WTC11 (cell line): ENCODE measurements at regions not wholly inside any gene's neighbourhood (a gene's known extent, or its start where the extent isn't known, plus 50 kb on each side); places are given as distances from the start of the nearest gene placed in this dataset.

ENCODE experiments used
- ATAC-seq: fragments of 200-7000 bp; cut with Tn5 transposase; 2 replicates; pipeline ENCODE4 v1.10.0; 2021; ENCODE audit warnings: mild to moderate bottlenecking, moderate library complexity
- CTCF ChIA-PET: fragments of 300-600 bp; sonication (Branson Sonifier 250); formaldehyde crosslinking; loops from one replicate; lab custom pipeline; 2021; ENCODE audit warnings: antibody characterized with exemption; lab: Charles Lee
- POLR2A ChIA-PET: fragments of 350-600 bp; sonication (Branson Sonifier 250); formaldehyde crosslinking; loops from one replicate; lab custom pipeline; 2021; ENCODE audit warnings: antibody characterized with exemption; lab: Charles Lee
- DNase-seq: peaks from one replicate; pipeline ENCODE4 v3.0.0; 2021; ENCODE audit warnings: low spot score
- H3K27ac Mint-ChIP-seq: 2 replicates; pipeline ENCODE4 v1.8.0; 2021; ENCODE audit warnings: mixed read lengths
- H3K27me3 Mint-ChIP-seq: 2 replicates; pipeline ENCODE4 v1.8.0; 2021; ENCODE audit warnings: low read depth, mild to moderate bottlenecking, moderate library complexity, mixed read lengths
- H3K36me3 Mint-ChIP-seq: 2 replicates; pipeline ENCODE4 v1.8.0; 2021; ENCODE audit warnings: mixed read lengths
- H3K4me1 Mint-ChIP-seq: 2 replicates; pipeline ENCODE4 v1.8.0; 2022; ENCODE audit warnings: mixed read lengths
- H3K4me3 Mint-ChIP-seq: 2 replicates; pipeline ENCODE4 v1.8.0; 2021; ENCODE audit warnings: mild to moderate bottlenecking, moderate library complexity, mixed read lengths
- H3K9me3 Mint-ChIP-seq: 2 replicates; pipeline ENCODE4 v1.8.0; 2021; ENCODE audit warnings: mixed read lengths
- CDX4 ChIP-seq: fragments of 250-450 bp; sonication (Bioruptor Pico); IDR thresholded peaks from 2 replicates; pipeline ENCODE4 v1.9.0; 2021; ENCODE audit warnings: moderate library complexity, mild to moderate bottlenecking, inconsistent platforms, borderline replicate concordance
- ETV6 ChIP-seq: sonication (generic); formaldehyde crosslinking; IDR thresholded peaks from 2 replicates; pipeline ENCODE4 v1.8.1; 2022; ENCODE audit warnings: mild to moderate bottlenecking, missing genetic modification reagents
- FOXJ3 ChIP-seq: sonication (generic); formaldehyde crosslinking; IDR thresholded peaks from 2 replicates; pipeline ENCODE4 v1.9.0; 2021; ENCODE audit warnings: missing genetic modification reagents, mild to moderate bottlenecking, borderline replicate concordance
- FOXK1 ChIP-seq: sonication (generic); formaldehyde crosslinking; IDR thresholded peaks from 2 replicates; pipeline ENCODE4 v1.8.0; 2022; ENCODE audit warnings: mild to moderate bottlenecking, moderate library complexity, missing genetic modification reagents
- GABPB1 ChIP-seq: sonication (generic); formaldehyde crosslinking; IDR thresholded peaks from 2 replicates; pipeline ENCODE4 v1.8.1; 2023; ENCODE audit warnings: mild to moderate bottlenecking, missing genetic modification reagents
- HMGXB4 ChIP-seq: sonication (generic); formaldehyde crosslinking; IDR thresholded peaks from 2 replicates; pipeline ENCODE4 v1.8.1; 2023; ENCODE audit warnings: mild to moderate bottlenecking, moderate library complexity, missing genetic modification reagents
- IRF2 ChIP-seq: sonication (generic); formaldehyde crosslinking; IDR thresholded peaks from 2 replicates; pipeline ENCODE4 v1.8.0; 2022; ENCODE audit warnings: low read depth, missing genetic modification reagents, borderline replicate concordance
- JUN ChIP-seq: sonication (generic); formaldehyde crosslinking; IDR thresholded peaks from 2 replicates; pipeline ENCODE4 v1.8.0; 2023; ENCODE audit warnings: mild to moderate bottlenecking, missing genetic modification reagents
- KAT7 ChIP-seq: sonication (generic); formaldehyde crosslinking; IDR thresholded peaks from 2 replicates; pipeline ENCODE4 v1.8.1; 2023; ENCODE audit warnings: missing genetic modification reagents, mild to moderate bottlenecking, borderline replicate concordance
- NFYB ChIP-seq: sonication (generic); formaldehyde crosslinking; conservative IDR thresholded peaks from 2 replicates; pipeline ENCODE4 v1.8.0; 2022; ENCODE audit warnings: low read depth, missing genetic modification reagents
- NR3C1 ChIP-seq: sonication (generic); formaldehyde crosslinking; conservative IDR thresholded peaks from 2 replicates; pipeline ENCODE4 v1.8.1; 2023; ENCODE audit warnings: low read depth, mild to moderate bottlenecking, missing genetic modification reagents
- PRRX2 ChIP-seq: fragments of 250-450 bp; sonication (Bioruptor Pico); IDR thresholded peaks from 2 replicates; pipeline ENCODE4 v1.8.0; 2021; ENCODE audit warnings: mild to moderate bottlenecking
- RORB ChIP-seq: fragments of 250-450 bp; sonication (Bioruptor Pico); IDR thresholded peaks from 2 replicates; pipeline ENCODE4 v1.9.0; 2021; ENCODE audit warnings: mild to moderate bottlenecking
- SMAD3 ChIP-seq: sonication (generic); formaldehyde crosslinking; IDR thresholded peaks from 2 replicates; pipeline ENCODE4 v1.8.0; 2022; ENCODE audit warnings: missing genetic modification reagents, mild to moderate bottlenecking, borderline replicate concordance
- SMAD4 ChIP-seq: sonication (generic); formaldehyde crosslinking; IDR thresholded peaks from 2 replicates; pipeline ENCODE4 v1.8.0; 2022; ENCODE audit warnings: mild to moderate bottlenecking, missing genetic modification reagents
- SP1 ChIP-seq: sonication (generic); formaldehyde crosslinking; conservative IDR thresholded peaks from 2 replicates; pipeline ENCODE4 v1.8.1; 2022; ENCODE audit warnings: missing genetic modification reagents
- USF1 ChIP-seq: sonication (generic); formaldehyde crosslinking; IDR thresholded peaks from 2 replicates; pipeline ENCODE4 v1.8.0; 2022; ENCODE audit warnings: mild to moderate bottlenecking, missing genetic modification reagents
- USF2 ChIP-seq: sonication (generic); formaldehyde crosslinking; IDR thresholded peaks from 2 replicates; pipeline ENCODE4 v1.8.1; 2023; ENCODE audit warnings: mild to moderate bottlenecking, missing genetic modification reagents, moderate library complexity
- ZBTB43 ChIP-seq: sonication (generic); formaldehyde crosslinking; IDR thresholded peaks from 2 replicates; pipeline ENCODE4 v1.8.1; 2023; ENCODE audit warnings: mild to moderate bottlenecking, missing genetic modification reagents
- ZNF219 ChIP-seq: sonication (generic); formaldehyde crosslinking; IDR thresholded peaks from 2 replicates; pipeline ENCODE4 v1.8.0; 2023; ENCODE audit warnings: missing genetic modification reagents, mild to moderate bottlenecking, borderline replicate concordance
- TF ChIP-seq, protein P1 (sequence below): fragments of 250-450 bp; sonication (Bioruptor Pico); IDR thresholded peaks from 2 replicates; pipeline ENCODE4 v1.8.0; 2021; ENCODE audit warnings: mild to moderate bottlenecking
- TF ChIP-seq, protein P2 (sequence below): sonication (generic); formaldehyde crosslinking; IDR thresholded peaks from 2 replicates; pipeline ENCODE4 v1.8.1; 2023; ENCODE audit warnings: mild to moderate bottlenecking, missing genetic modification reagents, moderate library complexity
- TF ChIP-seq, protein P3 (sequence below): fragments of 250-450 bp; sonication (Bioruptor Pico); IDR thresholded peaks from 2 replicates; pipeline ENCODE4 v1.9.0; 2021; ENCODE audit warnings: mild to moderate bottlenecking
- TF ChIP-seq, protein P4 (sequence below): sonication (generic); formaldehyde crosslinking; IDR thresholded peaks from 2 replicates; pipeline ENCODE4 v1.8.0; 2022; ENCODE audit warnings: mild to moderate bottlenecking, missing genetic modification reagents

GRCh38 chr13:44732503-44733098, 156.5 kb upstream of the TSC22D1 start (continued):
- TF ChIP-seq NR3C1 (no peak), SMAD4 (no peak), SMAD3 (CRISPR knock-in tag) (no peak), ETV6 (CRISPR knock-in tag) (no peak), IRF2 (CRISPR knock-in tag) (no peak), USF1 (CRISPR knock-in tag) (no peak), CDX4 (no peak)
- TF ChIP-seq, protein P1, sequence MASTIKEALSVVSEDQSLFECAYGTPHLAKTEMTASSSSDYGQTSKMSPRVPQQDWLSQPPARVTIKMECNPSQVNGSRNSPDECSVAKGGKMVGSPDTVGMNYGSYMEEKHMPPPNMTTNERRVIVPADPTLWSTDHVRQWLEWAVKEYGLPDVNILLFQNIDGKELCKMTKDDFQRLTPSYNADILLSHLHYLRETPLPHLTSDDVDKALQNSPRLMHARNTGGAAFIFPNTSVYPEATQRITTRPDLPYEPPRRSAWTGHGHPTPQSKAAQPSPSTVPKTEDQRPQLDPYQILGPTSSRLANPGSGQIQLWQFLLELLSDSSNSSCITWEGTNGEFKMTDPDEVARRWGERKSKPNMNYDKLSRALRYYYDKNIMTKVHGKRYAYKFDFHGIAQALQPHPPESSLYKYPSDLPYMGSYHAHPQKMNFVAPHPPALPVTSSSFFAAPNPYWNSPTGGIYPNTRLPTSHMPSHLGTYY = no peak

DNA sequence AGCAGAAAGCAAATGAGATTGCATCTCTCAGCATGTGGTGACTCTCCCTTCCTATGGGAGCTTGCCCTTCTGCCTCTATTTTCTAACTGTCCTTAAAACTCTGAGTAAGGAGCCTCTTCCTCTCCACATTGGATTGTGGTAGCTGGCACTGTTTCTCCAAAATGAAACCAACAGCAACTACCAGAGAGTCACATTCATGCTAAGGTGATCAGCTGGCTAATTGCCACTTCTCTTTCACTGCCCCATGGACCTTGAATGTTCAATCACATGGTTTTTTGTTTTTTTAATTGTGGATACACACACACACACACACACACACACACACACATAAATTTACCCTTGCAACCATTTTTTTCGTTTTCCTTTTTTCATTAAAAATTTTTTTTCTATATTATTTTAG, 154.7 kb upstream of the TSC22D1 start:
- TF ChIP-seq ZNF219 (CRISPR knock-in tag) (no peak), GABPB1 (CRISPR knock-in tag) (no peak), PRRX2 (CRISPR knock-in tag) (no peak), ZBTB43 (CRISPR knock-in tag) (no peak), NFYB (CRISPR knock-in tag) (no peak), USF2 (no peak), RORB (CRISPR knock-in tag) (no peak), FOXK1 (no peak), SP1 (CRISPR knock-in tag) (no peak), FOXJ3 (CRISPR knock-in tag) (no peak), KAT7 (CRISPR knock-in tag) (no peak), HMGXB4 (no peak), JUN (CRISPR knock-in tag) (no peak)
- TF ChIP-seq, protein P2, sequence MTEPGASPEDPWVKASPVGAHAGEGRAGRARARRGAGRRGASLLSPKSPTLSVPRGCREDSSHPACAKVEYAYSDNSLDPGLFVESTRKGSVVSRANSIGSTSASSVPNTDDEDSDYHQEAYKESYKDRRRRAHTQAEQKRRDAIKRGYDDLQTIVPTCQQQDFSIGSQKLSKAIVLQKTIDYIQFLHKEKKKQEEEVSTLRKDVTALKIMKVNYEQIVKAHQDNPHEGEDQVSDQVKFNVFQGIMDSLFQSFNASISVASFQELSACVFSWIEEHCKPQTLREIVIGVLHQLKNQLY (CRISPR knock-in tag) = no peak
- TF ChIP-seq, protein P3, sequence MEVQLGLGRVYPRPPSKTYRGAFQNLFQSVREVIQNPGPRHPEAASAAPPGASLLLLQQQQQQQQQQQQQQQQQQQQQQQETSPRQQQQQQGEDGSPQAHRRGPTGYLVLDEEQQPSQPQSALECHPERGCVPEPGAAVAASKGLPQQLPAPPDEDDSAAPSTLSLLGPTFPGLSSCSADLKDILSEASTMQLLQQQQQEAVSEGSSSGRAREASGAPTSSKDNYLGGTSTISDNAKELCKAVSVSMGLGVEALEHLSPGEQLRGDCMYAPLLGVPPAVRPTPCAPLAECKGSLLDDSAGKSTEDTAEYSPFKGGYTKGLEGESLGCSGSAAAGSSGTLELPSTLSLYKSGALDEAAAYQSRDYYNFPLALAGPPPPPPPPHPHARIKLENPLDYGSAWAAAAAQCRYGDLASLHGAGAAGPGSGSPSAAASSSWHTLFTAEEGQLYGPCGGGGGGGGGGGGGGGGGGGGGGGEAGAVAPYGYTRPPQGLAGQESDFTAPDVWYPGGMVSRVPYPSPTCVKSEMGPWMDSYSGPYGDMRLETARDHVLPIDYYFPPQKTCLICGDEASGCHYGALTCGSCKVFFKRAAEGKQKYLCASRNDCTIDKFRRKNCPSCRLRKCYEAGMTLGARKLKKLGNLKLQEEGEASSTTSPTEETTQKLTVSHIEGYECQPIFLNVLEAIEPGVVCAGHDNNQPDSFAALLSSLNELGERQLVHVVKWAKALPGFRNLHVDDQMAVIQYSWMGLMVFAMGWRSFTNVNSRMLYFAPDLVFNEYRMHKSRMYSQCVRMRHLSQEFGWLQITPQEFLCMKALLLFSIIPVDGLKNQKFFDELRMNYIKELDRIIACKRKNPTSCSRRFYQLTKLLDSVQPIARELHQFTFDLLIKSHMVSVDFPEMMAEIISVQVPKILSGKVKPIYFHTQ = no peak
- TF ChIP-seq, protein P4, sequence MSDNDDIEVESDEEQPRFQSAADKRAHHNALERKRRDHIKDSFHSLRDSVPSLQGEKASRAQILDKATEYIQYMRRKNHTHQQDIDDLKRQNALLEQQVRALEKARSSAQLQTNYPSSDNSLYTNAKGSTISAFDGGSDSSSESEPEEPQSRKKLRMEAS (CRISPR knock-in tag) = no peak
- TF ChIP-seq, protein P1 = no peak
- Mint-ChIP-seq H3K27ac (no peak overlapping the region), H3K9me3 (peaks cover 4% of the 10 kb centered on the region; the same call in 1 of the 2 replicates), H3K36me3 (no peaks in the 10 kb centered on the region), H3K27me3 (no peaks in the 10 kb centered on the region), H3K4me1 (peaks cover 11% of the 10 kb centered on the region), H3K4me3 (no peak overlapping the region)
- no peak for DNase-seq
- CTCF ChIA-PET = interaction anchor here (0.6 kb wide), 1 partner anchor 12 kb away, joined by 3 read pairs; no protein-coding TSS in a partner anchor
- no peak for ATAC-seq
- POLR2A ChIA-PET = no interaction called here
